Mesothelial cell of epicardium (in vitro differentiated cells): ENCODE measurements at regions not wholly inside any gene's neighbourhood (a gene's known extent, or its start where the extent isn't known, plus 50 kb on each side); places are given as distances from the start of the nearest gene placed in this dataset.
A peak's percentile ranks its signal among the peaks of the same experiment; 100 is the strongest.

Experiments used
- DNase-seq, 2 experiments: peaks; one replicate each; pipeline ENCODE4 v3.0.0; 2021; ENCODE audit warnings: low spot score in 2 of 2; ENCODE audit not compliant: unreplicated experiment in 2 of 2
- H3K27ac Mint-ChIP-seq: 2 replicates; pipeline ENCODE4 v1.8.0; 2021; ENCODE audit warnings: mixed read lengths
- H3K27me3 Mint-ChIP-seq: 2 replicates; pipeline ENCODE4 v1.8.0; 2021; ENCODE audit warnings: low read depth, mixed read lengths
- H3K36me3 Mint-ChIP-seq: 2 replicates; pipeline ENCODE4 v1.8.0; 2021; ENCODE audit warnings: mixed read lengths
- H3K4me1 Mint-ChIP-seq: 2 replicates; pipeline ENCODE4 v1.8.0; 2021; ENCODE audit warnings: mixed read lengths
- H3K4me3 Mint-ChIP-seq: 2 replicates; pipeline ENCODE4 v1.8.0; 2021; ENCODE audit warnings: mild to moderate bottlenecking, moderate library complexity, mixed read lengths
- H3K9me3 Mint-ChIP-seq: 2 replicates; pipeline ENCODE4 v1.8.0; 2021; ENCODE audit warnings: mixed read lengths
- CTCF ChIP-seq: fragments of 200-600 bp; sonication (generic); IDR thresholded peaks from one replicate; pipeline ENCODE4 v1.5.0; 2021; ENCODE audit warnings: antibody characterized with exemption; ENCODE audit not compliant: unreplicated experiment

- no peak overlapping the region for H3K27ac Mint-ChIP-seq
- H3K4me1 Mint-ChIP-seq, result no peaks in the 10 kb centered on the region
- no peak overlapping the region for H3K4me3 Mint-ChIP-seq
- peaks cover 18% of the 10 kb centered on the region for H3K9me3 Mint-ChIP-seq
- H3K27me3 Mint-ChIP-seq, result no peaks in the 10 kb centered on the region
- peaks cover 7% of the 10 kb centered on the region for H3K36me3 Mint-ChIP-seq
- TF ChIP-seq CTCF, result no peak
- DNase-seq, result no peak
These were observed 388.3 kb upstream of the MGMT start for GRCh38 chr10:129078746-129079145.

GRCh38 chr10:129079705-129080104 is 387.3 kb upstream of the MGMT start:
- peaks cover 7% of the 10 kb centered on the region for H3K36me3 Mint-ChIP-seq
- no peaks in the 10 kb centered on the region for H3K4me1 Mint-ChIP-seq
- no peak overlapping the region for H3K27ac Mint-ChIP-seq
- peaks cover 26% of the 10 kb centered on the region for H3K9me3 Mint-ChIP-seq
- H3K4me3 Mint-ChIP-seq, result no peak overlapping the region
- no peaks in the 10 kb centered on the region for H3K27me3 Mint-ChIP-seq
- peak in 1 of 2 experiments; percentile 39 for DNase-seq
- no peak for TF ChIP-seq CTCF

GRCh38 chr10:129085811-129086210 is 381.2 kb upstream of the MGMT start:
- no peak for TF ChIP-seq CTCF
- Mint-ChIP-seq H3K36me3 (no peaks in the 10 kb centered on the region), H3K4me3 (no peak overlapping the region), H3K27ac (no peak overlapping the region), H3K9me3 (peaks cover 26% of the 10 kb centered on the region), H3K4me1 (no peaks in the 10 kb centered on the region), H3K27me3 (peaks cover 8% of the 10 kb centered on the region)
- DNase-seq, result no peak

- no peak overlapping the region for H3K4me3 Mint-ChIP-seq
- peak in 1 of 2 experiments; percentile 32 for DNase-seq
- no peak overlapping the region for H3K27ac Mint-ChIP-seq
- peaks cover 16% of the 10 kb centered on the region for H3K27me3 Mint-ChIP-seq
- peaks cover 6% of the 10 kb centered on the region for H3K4me1 Mint-ChIP-seq
- TF ChIP-seq CTCF, result no peak
- peaks cover 11% of the 10 kb centered on the region for H3K9me3 Mint-ChIP-seq
- H3K36me3 Mint-ChIP-seq, result no peaks in the 10 kb centered on the region
These were observed 377.7 kb upstream of the MGMT start for GRCh38 chr10:129089341-129089740.

- Mint-ChIP-seq H3K36me3 (no peaks in the 10 kb centered on the region), H3K4me3 (no peak overlapping the region), H3K4me1 (peaks cover 6% of the 10 kb centered on the region), H3K9me3 (peaks cover 5% of the 10 kb centered on the region), H3K27me3 (peaks cover 16% of the 10 kb centered on the region), H3K27ac (no peak overlapping the region)
- DNase-seq, result peak in 1 of 2 experiments; percentile 21
- TF ChIP-seq CTCF, result no peak
These were observed 376.9 kb upstream of the MGMT start for GRCh38 chr10:129090165-129090564.

GRCh38 chr10:129090618-129091366 is 376.2 kb upstream of the MGMT start:
- Mint-ChIP-seq H3K27me3 (peaks cover 16% of the 10 kb centered on the region), H3K4me1 (peaks cover 9% of the 10 kb centered on the region), H3K27ac (no peak overlapping the region), H3K4me3 (no peak overlapping the region), H3K36me3 (no peaks in the 10 kb centered on the region), H3K9me3 (peaks cover 3% of the 10 kb centered on the region)
- TF ChIP-seq CTCF, result no peak
- DNase-seq, result peak in 1 of 2 experiments; percentile 36
